HCT116 (cell line): ENCODE measurements at regions not wholly inside any gene's neighbourhood (a gene's known extent, or its start where the extent isn't known, plus 50 kb on each side); places are given as distances from the start of the nearest gene placed in this dataset.

Source experiments
- ATAC-seq: fragments of 200-7000 bp; cut with Tn5 transposase; 2 replicates; pipeline ENCODE4 v1.9.1; 2020; ENCODE audit warnings: mild to moderate bottlenecking, moderate library complexity
- BruUV-seq: library from RNA; stranded (reverse); fragments of 400-500 nt; replicated peaks from 2 replicates; lab custom pipeline; 2021; lab: Mats Ljungman, UMichigan
- CTCF ChIA-PET: fragments of 300-600 bp; sonication (Branson Sonifier 250); formaldehyde crosslinking; loops from one replicate; lab custom pipeline; 2021; ENCODE audit warnings: antibody characterized with exemption; lab: Charles Lee
- POLR2A ChIA-PET: fragments of 300-600, 350-600 bp; sonication (Branson Sonifier 250); formaldehyde crosslinking; loops from one replicate; lab custom pipeline; 2021; ENCODE audit warnings: antibody characterized with exemption; lab: Charles Lee
- RAD21 ChIA-PET, 2 experiments: fragments of 300-600 bp; sonication (Branson Sonifier 250); formaldehyde crosslinking; loops; one replicate each; lab custom pipeline; 2023; ENCODE audit warnings: low total read pairs in 2 of 2; ENCODE audit not compliant: uncharacterized antibody in 2 of 2, unreplicated experiment in 2 of 2, low non-redundant PET in 1 of 2; lab: Charles Lee
- DNase-seq: peaks from one replicate; pipeline ENCODE4 v3.0.0-alpha.2; 2010; ENCODE audit warnings: low read depth, low spot score
- H2AFZ ChIP-seq: fragments of 200-600 bp; shearing (Covaris generic), sonication (generic); 2 replicates; pipeline ENCODE4 v1.6.1; 2017; ENCODE audit warnings: low read depth, mixed run types, mixed read lengths, antibody characterized with exemption, low read length; ENCODE audit not compliant: poor library complexity, severe bottlenecking
- H3K27ac ChIP-seq: 2 replicates; pipeline ENCODE4 v1.5.1; 2012; ENCODE audit warnings: low read depth, low read length
- H3K27me3 ChIP-seq: fragments of 200-600 bp; sonication (generic); 2 replicates; pipeline ENCODE4 v1.6.1; 2016; ENCODE audit warnings: mixed run types, low read length, mixed read lengths; ENCODE audit not compliant: insufficient read depth
- H3K36me3 ChIP-seq, 2 experiments: fragments of 200-500 bp in 1 of 2; fragments of 200-600 bp in 1 of 2; sonication (Bioruptor generic) in 1 of 2; sonication (generic) in 1 of 2; 2 replicates each; pipeline versions ENCODE4 v1.5.1 to v1.6.1; 2014 to 2016; ENCODE audit warnings: low read length in 2 of 2, inconsistent platforms in 1 of 2, mixed read lengths in 1 of 2, mixed run types in 1 of 2; ENCODE audit not compliant: insufficient read depth in 2 of 2, control insufficient read depth in 1 of 2
- H3K4me1 ChIP-seq, 2 experiments: fragments of 200-600 bp in 1 of 2; sonication (generic) in 1 of 2; 2 replicates each; pipeline versions ENCODE4 v1.5.1 to v1.6.1; 2012 to 2017; ENCODE audit warnings: low read length in 2 of 2, inconsistent platforms in 1 of 2, mild to moderate bottlenecking in 1 of 2, mixed read lengths in 1 of 2, mixed run types in 1 of 2, moderate library complexity in 1 of 2; ENCODE audit not compliant: insufficient read depth in 2 of 2, control insufficient read depth in 1 of 2
- H3K4me2 ChIP-seq: fragments of 200-600 bp; sonication (generic); 2 replicates; pipeline ENCODE4 v1.6.1; 2017; ENCODE audit warnings: mixed run types, low read length, mixed read lengths
- H3K4me3 ChIP-seq, 2 experiments: fragments of 200-600 bp in 1 of 2; sonication (generic) in 1 of 2; replicated peaks in 1 of 2; 2 replicates each; pipeline ENCODE4 v1.5.1; 2011 to 2016; ENCODE audit warnings: low read length in 2 of 2, control low read depth in 1 of 2, low read depth in 1 of 2, mild to moderate bottlenecking in 1 of 2, mixed read lengths in 1 of 2, mixed run types in 1 of 2
- H3K79me2 ChIP-seq: fragments of 200-600 bp; sonication (generic); 2 replicates; pipeline ENCODE4 v1.6.1; 2017; ENCODE audit warnings: mild to moderate bottlenecking, mixed run types, low read length, moderate library complexity, mixed read lengths; ENCODE audit not compliant: insufficient read depth
- H3K9ac ChIP-seq: fragments of 200-600 bp; sonication (generic); 2 replicates; pipeline ENCODE4 v1.6.1; 2016; ENCODE audit warnings: low read length, mixed read lengths
- H3K9me2 ChIP-seq: fragments of 200-600 bp; sonication (generic), shearing (Covaris generic); 2 replicates; pipeline ENCODE4 v1.6.1; 2017; ENCODE audit warnings: mixed run types, mild to moderate bottlenecking, moderate library complexity; ENCODE audit not compliant: insufficient read depth
- H3K9me3 ChIP-seq, 2 experiments: fragments of 200-500 bp in 1 of 2; fragments of 200-600 bp in 1 of 2; sonication (Bioruptor generic) in 1 of 2; sonication (generic) in 1 of 2; 2 replicates each; pipeline ENCODE4 v1.6.1; 2014 to 2017; ENCODE audit warnings: low read length in 2 of 2, mixed read lengths in 2 of 2, inconsistent platforms in 1 of 2, low read depth in 1 of 2, mild to moderate bottlenecking in 1 of 2, mixed run types in 1 of 2, moderate library complexity in 1 of 2; ENCODE audit not compliant: control insufficient read depth in 1 of 2, insufficient read depth in 1 of 2
- H4K20me1 ChIP-seq: fragments of 200-600 bp; sonication (generic), shearing (Covaris generic); 2 replicates; pipeline ENCODE4 v1.6.1; 2017; ENCODE audit warnings: mixed run types, mild to moderate bottlenecking, moderate library complexity; ENCODE audit not compliant: insufficient read depth
- CBX3 ChIP-seq: IDR thresholded peaks from 2 replicates; pipeline ENCODE4 v1.6.1; 2012; ENCODE audit warnings: low read depth
- EGR1 ChIP-seq: IDR thresholded peaks from 2 replicates; pipeline ENCODE4 v1.6.1; 2012; ENCODE audit warnings: low read depth
- EZH2phosphoT487 ChIP-seq: fragments of 200-600 bp; IDR thresholded peaks from 2 replicates; pipeline ENCODE4 v1.6.1; 2018; ENCODE audit warnings: antibody characterized with exemption, borderline replicate concordance
- FOSL1 ChIP-seq: IDR thresholded peaks from 2 replicates; pipeline ENCODE4 v1.6.1; 2012; ENCODE audit warnings: low read depth
- JUND ChIP-seq: IDR thresholded peaks from 2 replicates; pipeline ENCODE4 v1.6.1; 2012
- POLR2A ChIP-seq: IDR thresholded peaks from 2 replicates; pipeline ENCODE4 v1.7.0; 2011; ENCODE audit warnings: borderline replicate concordance; ENCODE audit not compliant: insufficient read depth, insufficient read length; ENCODE audit errors: extremely low read depth
- POLR2AphosphoS5 ChIP-seq: IDR thresholded peaks from 2 replicates; pipeline ENCODE4 v1.6.1; 2011; ENCODE audit warnings: mild to moderate bottlenecking, low read depth, low read length, moderate library complexity
- RAD21 ChIP-seq: IDR thresholded peaks from 2 replicates; pipeline ENCODE4 v1.6.1; 2012; ENCODE audit warnings: low read depth, mild to moderate bottlenecking
- SIN3A ChIP-seq: IDR thresholded peaks from 2 replicates; pipeline ENCODE4 v1.6.1; 2012; ENCODE audit warnings: low read depth
- SP1 ChIP-seq: IDR thresholded peaks from 2 replicates; pipeline ENCODE4 v1.6.1; 2012; ENCODE audit warnings: low read depth
- TCF7L2 ChIP-seq: IDR thresholded peaks from 2 replicates; pipeline ENCODE4 v1.7.0; 2011; ENCODE audit warnings: borderline replicate concordance, inconsistent platforms; ENCODE audit not compliant: insufficient read depth, insufficient read length; ENCODE audit errors: extremely low read depth
- YY1 ChIP-seq: IDR thresholded peaks from 2 replicates; pipeline ENCODE4 v1.6.1; 2011; ENCODE audit warnings: low read length, low read depth, moderate library complexity, mild to moderate bottlenecking; ENCODE audit not compliant: insufficient replicate concordance; ENCODE audit errors: extremely low read depth
- ZFX ChIP-seq: fragments of 450-650 bp; IDR thresholded peaks from 2 replicates; pipeline ENCODE4 v1.6.1; 2017
- ZNF274 ChIP-seq: fragments of 200-500 bp; sonication (Bioruptor generic); IDR thresholded peaks from 2 replicates; pipeline ENCODE4 v1.6.1; 2014; ENCODE audit warnings: mild to moderate bottlenecking, low read depth, low read length, inconsistent platforms
- intact Hi-C: fragments of 100-400 bp; cut with micrococcal nuclease; formaldehyde crosslinking; loops from 2 replicates; pipeline ENCODE4 v1.10.0; 2022
- TF ChIP-seq, protein P1 (sequence below): IDR thresholded peaks from 2 replicates; pipeline ENCODE4 v1.6.1; 2012
- TF ChIP-seq, protein P2 (sequence below): IDR thresholded peaks from 2 replicates; pipeline ENCODE4 v1.6.1; 2012

DNA sequence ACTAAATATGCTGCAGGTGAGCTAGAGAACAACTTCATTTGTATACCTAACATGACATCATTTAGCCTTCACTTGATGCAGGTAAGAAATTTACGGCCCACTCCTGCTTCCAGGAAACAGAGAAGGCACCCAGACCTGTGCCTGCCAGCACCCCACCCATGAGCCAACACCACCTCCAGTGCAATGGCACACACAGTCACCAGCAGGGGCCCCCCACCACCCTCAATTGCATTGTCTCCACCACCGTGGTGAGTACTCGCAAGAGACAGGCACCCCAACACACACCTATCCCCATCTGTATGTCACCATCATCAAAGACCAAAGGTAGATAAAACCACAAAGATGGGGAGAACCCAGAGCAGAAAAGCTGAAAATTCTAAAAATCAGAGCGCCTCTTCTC lies 107.6 kb downstream of the KLHL28 start:
- no peak overlapping the region for H3K9ac ChIP-seq
- H3K27ac ChIP-seq, result no peak overlapping the region
- CTCF ChIA-PET, result no interaction called here
- no peak for DNase-seq
- H3K79me2 ChIP-seq, result no peaks in the 10 kb centered on the region
- no peak for ATAC-seq
- no peak overlapping the region for H2AFZ ChIP-seq
- BruUV-seq, result no TSS peak
- H3K4me3 ChIP-seq, result no peak overlapping the region
- intact Hi-C loops, result no loop called here
- H3K4me2 ChIP-seq, result no peak overlapping the region
- no peaks in the 10 kb centered on the region for H3K27me3 ChIP-seq
- TF ChIP-seq FOSL1, result no peak
- TF ChIP-seq, protein P1, sequence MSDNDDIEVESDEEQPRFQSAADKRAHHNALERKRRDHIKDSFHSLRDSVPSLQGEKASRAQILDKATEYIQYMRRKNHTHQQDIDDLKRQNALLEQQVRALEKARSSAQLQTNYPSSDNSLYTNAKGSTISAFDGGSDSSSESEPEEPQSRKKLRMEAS, result no peak
- no peak for TF ChIP-seq POLR2AphosphoS5
- no peak for TF ChIP-seq EZH2phosphoT487
- no peak for TF ChIP-seq TCF7L2
- TF ChIP-seq SP1, result no peak
- TF ChIP-seq EGR1, result no peak
- TF ChIP-seq SIN3A, result no peak
- TF ChIP-seq ZNF274, result no peak
- no peak for TF ChIP-seq RAD21
- TF ChIP-seq YY1, result no peak
- TF ChIP-seq POLR2A, result no peak
- no peak for TF ChIP-seq JUND
- no peak for TF ChIP-seq ZFX
- TF ChIP-seq, protein P2, sequence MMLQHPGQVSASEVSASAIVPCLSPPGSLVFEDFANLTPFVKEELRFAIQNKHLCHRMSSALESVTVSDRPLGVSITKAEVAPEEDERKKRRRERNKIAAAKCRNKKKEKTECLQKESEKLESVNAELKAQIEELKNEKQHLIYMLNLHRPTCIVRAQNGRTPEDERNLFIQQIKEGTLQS, result no peak
- TF ChIP-seq CBX3, result no peak
- TF ChIP-seq, all 23 proteins: peak for 0
- ChIA-PET RAD21 (no interaction called here), POLR2A (no interaction called here)
- H4K20me1 ChIP-seq, result no peaks in the 10 kb centered on the region
- no peaks in the 10 kb centered on the region for H3K9me3 ChIP-seq
- no peaks in the 10 kb centered on the region for H3K9me2 ChIP-seq
- no peaks in the 10 kb centered on the region for H3K4me1 ChIP-seq
- H3K36me3 ChIP-seq, result no peaks in the 10 kb centered on the region
